ENCODE measurements at regions not wholly inside any gene's neighbourhood (a gene's known extent, or its start where the extent isn't known, plus 50 kb on each side); places are given as distances from the start of the nearest gene placed in this dataset.

- TF ChIP-seq, protein P1, sequence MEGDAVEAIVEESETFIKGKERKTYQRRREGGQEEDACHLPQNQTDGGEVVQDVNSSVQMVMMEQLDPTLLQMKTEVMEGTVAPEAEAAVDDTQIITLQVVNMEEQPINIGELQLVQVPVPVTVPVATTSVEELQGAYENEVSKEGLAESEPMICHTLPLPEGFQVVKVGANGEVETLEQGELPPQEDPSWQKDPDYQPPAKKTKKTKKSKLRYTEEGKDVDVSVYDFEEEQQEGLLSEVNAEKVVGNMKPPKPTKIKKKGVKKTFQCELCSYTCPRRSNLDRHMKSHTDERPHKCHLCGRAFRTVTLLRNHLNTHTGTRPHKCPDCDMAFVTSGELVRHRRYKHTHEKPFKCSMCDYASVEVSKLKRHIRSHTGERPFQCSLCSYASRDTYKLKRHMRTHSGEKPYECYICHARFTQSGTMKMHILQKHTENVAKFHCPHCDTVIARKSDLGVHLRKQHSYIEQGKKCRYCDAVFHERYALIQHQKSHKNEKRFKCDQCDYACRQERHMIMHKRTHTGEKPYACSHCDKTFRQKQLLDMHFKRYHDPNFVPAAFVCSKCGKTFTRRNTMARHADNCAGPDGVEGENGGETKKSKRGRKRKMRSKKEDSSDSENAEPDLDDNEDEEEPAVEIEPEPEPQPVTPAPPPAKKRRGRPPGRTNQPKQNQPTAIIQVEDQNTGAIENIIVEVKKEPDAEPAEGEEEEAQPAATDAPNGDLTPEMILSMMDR (IDR thresholded peaks at IDR 0.05; ENCODE audit: borderline replicate concordance, control extremely low read depth, extremely low read depth, insufficient read depth, missing control alignments): no peak
- in situ Hi-C loops (cut with MboI; ENCODE audit: low sequenced_read_pairs, unreplicated experiment): no loop called here
- DNase-seq (ENCODE audit: low spot score): no peak
Measured at GRCh38 chr3:76266511-76266910, 481.2 kb upstream of the ZNF717 start.

GRCh38 chr3:76267851-76268380, 482.6 kb upstream of the ZNF717 start:
- in situ Hi-C loops (cut with MboI; ENCODE audit: low sequenced_read_pairs, unreplicated experiment): no loop called here
- DNase-seq (ENCODE audit: low spot score): no peak
- TF ChIP-seq, protein P1 (IDR thresholded peaks at IDR 0.05; ENCODE audit: borderline replicate concordance, control extremely low read depth, extremely low read depth, insufficient read depth, missing control alignments): no peak

GRCh38 chr3:76293856-76294255, 508.5 kb upstream of the ZNF717 start:
- TF ChIP-seq, protein P1 (IDR thresholded peaks at IDR 0.05; ENCODE audit: borderline replicate concordance, control extremely low read depth, extremely low read depth, insufficient read depth, missing control alignments): no peak
- in situ Hi-C loops (cut with MboI; ENCODE audit: low sequenced_read_pairs, unreplicated experiment): no loop called here
- no peak for DNase-seq (ENCODE audit: low spot score)

DNA sequence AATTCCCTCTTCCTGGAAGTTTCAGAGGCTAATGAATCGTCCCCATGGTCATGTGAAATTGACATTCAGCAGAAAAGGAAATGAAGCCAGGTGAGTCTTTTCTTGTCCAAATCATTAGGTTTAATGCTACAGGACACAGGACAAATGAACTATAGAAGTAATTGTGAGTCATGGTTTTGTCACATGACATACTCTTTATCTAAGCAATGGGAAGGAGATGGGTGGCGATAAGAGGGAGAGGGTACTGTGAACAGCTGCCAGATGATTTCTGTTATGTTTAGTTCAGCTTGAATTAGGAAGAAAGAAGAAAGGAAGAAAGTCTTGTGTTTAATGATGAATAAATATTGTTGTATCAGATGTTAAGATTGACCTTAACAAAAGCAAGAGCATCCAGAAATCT, 515.4 kb upstream of the ZNF717 start:
- no peak for DNase-seq (ENCODE audit: low spot score)
- in situ Hi-C loops (cut with MboI; ENCODE audit: low sequenced_read_pairs, unreplicated experiment): no loop called here
- TF ChIP-seq, protein P1 (IDR thresholded peaks at IDR 0.05; ENCODE audit: borderline replicate concordance, control extremely low read depth, extremely low read depth, insufficient read depth, missing control alignments): no peak

DNA sequence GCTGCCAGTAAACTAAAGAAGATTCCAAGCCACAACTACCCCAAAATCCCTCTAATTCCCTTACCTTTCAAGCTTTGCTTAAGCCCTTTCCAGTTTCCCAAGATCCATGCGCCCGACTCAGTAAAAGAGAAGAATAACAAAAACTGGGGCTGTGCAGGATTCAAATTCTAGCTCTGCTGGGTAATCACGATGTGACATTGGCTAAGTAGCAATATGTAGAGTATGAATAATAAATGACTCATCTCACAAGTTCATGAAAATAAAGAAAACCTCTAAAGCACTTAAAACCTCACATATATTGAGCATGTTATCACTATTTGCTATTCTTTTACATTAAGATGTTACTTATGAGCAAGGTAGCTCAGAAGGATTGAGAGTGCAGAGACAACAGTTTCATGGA, 522.2 kb upstream of the ZNF717 start:
- TF ChIP-seq, protein P1 (IDR thresholded peaks at IDR 0.05; ENCODE audit: borderline replicate concordance, control extremely low read depth, extremely low read depth, insufficient read depth, missing control alignments): no peak
- in situ Hi-C loops (cut with MboI; ENCODE audit: low sequenced_read_pairs, unreplicated experiment): no loop called here
- DNase-seq (ENCODE audit: low spot score): no peak

- DNase-seq (ENCODE audit: low spot score): no peak
- in situ Hi-C loops (cut with MboI; ENCODE audit: low sequenced_read_pairs, unreplicated experiment): no loop called here
- TF ChIP-seq, protein P1 (IDR thresholded peaks at IDR 0.05; ENCODE audit: borderline replicate concordance, control extremely low read depth, extremely low read depth, insufficient read depth, missing control alignments): no peak
Measured at GRCh38 chr3:76308541-76308940, 523.2 kb upstream of the ZNF717 start.

DNA sequence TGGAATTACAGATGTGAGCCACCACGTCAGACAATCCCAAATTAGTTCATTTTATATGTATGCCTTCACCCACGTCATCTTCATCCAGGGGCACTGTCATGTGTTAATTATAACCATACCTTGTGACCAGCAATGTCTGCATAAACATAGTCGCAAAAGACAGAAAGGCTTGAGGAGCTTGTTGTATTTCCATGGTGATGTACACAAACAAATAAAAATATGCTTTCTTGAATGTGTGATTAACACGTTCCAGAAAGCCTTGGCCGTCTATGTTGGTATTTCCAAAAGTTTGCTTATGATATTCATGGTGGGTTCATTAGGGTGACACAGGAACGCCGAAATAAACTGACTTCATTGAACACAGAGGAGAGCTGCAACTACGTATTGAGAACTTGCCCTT, 524.7 kb upstream of the ZNF717 start:
- in situ Hi-C loops (cut with MboI; ENCODE audit: low sequenced_read_pairs, unreplicated experiment): no loop called here
- no peak for DNase-seq (ENCODE audit: low spot score)
- TF ChIP-seq, protein P1 (IDR thresholded peaks at IDR 0.05; ENCODE audit: borderline replicate concordance, control extremely low read depth, extremely low read depth, insufficient read depth, missing control alignments): no peak

Data from GM13976 (cell line).